Loucy (cell line): ENCODE measurements at regions not wholly inside any gene's neighbourhood (a gene's known extent, or its start where the extent isn't known, plus 50 kb on each side); places are given as distances from the start of the nearest gene placed in this dataset.

Experiments used
- H2AFZ ChIP-seq: fragments of 200-600 bp; sonication (generic); 2 replicates; pipeline ENCODE4 v1.6.0; 2016; ENCODE audit warnings: antibody characterized with exemption, mild to moderate bottlenecking, low read length, moderate library complexity
- H3F3A ChIP-seq: fragments of 200-600 bp; 2 replicates; pipeline ENCODE4 v1.6.0; 2016; ENCODE audit warnings: antibody characterized with exemption, low read depth, mild to moderate bottlenecking
- H3K27me3 ChIP-seq: fragments of 200-600 bp; sonication (generic); 2 replicates; pipeline ENCODE4 v1.6.1; 2014; ENCODE audit warnings: low read length, mild to moderate bottlenecking; ENCODE audit not compliant: insufficient read depth, poor library complexity, severe bottlenecking
- H3K36me3 ChIP-seq: fragments of 200-600 bp; sonication (generic); 2 replicates; pipeline ENCODE4 v1.6.1; 2016; ENCODE audit warnings: low read length; ENCODE audit not compliant: insufficient read depth
- H3K4me1 ChIP-seq: fragments of 200-600 bp; sonication (generic); 2 replicates; pipeline ENCODE4 v1.5.1; 2014; ENCODE audit warnings: low read length, mild to moderate bottlenecking; ENCODE audit not compliant: insufficient read depth, poor library complexity, severe bottlenecking
- H3K4me2 ChIP-seq: fragments of 200-600 bp; sonication (generic); 2 replicates; pipeline ENCODE4 v1.6.0; 2014; ENCODE audit warnings: antibody characterized with exemption, low read length, low read depth, mild to moderate bottlenecking; ENCODE audit not compliant: poor library complexity, severe bottlenecking
- H3K4me3 ChIP-seq: fragments of 200-600 bp; sonication (generic); 2 replicates; pipeline ENCODE4 v1.5.1; 2014; ENCODE audit warnings: low read length, mild to moderate bottlenecking, mixed read lengths; ENCODE audit not compliant: poor library complexity, severe bottlenecking
- H3K79me2 ChIP-seq: fragments of 200-600 bp; sonication (generic); 2 replicates; pipeline ENCODE4 v1.6.1; 2014; ENCODE audit warnings: low read length; ENCODE audit not compliant: insufficient read depth
- H3K9ac ChIP-seq: fragments of 200-600 bp; sonication (generic); 2 replicates; pipeline ENCODE4 v1.6.0; 2014; ENCODE audit warnings: mild to moderate bottlenecking, low read depth, low read length, moderate library complexity; ENCODE audit not compliant: poor library complexity, severe bottlenecking
- H3K9me2 ChIP-seq: fragments of 200-600 bp; sonication (generic); replicated peaks from 2 replicates; pipeline ENCODE4 v1.6.1; 2016; ENCODE audit warnings: low read depth, low read length, mixed read lengths
- H3K9me3 ChIP-seq: fragments of 200-600 bp; sonication (generic); 2 replicates; pipeline ENCODE4 v1.6.1; 2014; ENCODE audit warnings: mild to moderate bottlenecking, antibody characterized with exemption, low read length, low read depth; ENCODE audit not compliant: insufficient read depth
- H4K20me1 ChIP-seq: fragments of 200-600 bp; sonication (generic); 2 replicates; pipeline ENCODE4 v1.6.0; 2014; ENCODE audit warnings: antibody characterized with exemption, low read length, mild to moderate bottlenecking; ENCODE audit not compliant: insufficient read depth, poor library complexity, severe bottlenecking
- CTCF ChIP-seq: fragments of 200-600 bp; sonication (generic); conservative IDR thresholded peaks from 2 replicates; pipeline ENCODE4 v1.5.1; 2014; ENCODE audit warnings: mild to moderate bottlenecking, antibody characterized with exemption, low read length
- EZH2phosphoT487 ChIP-seq: fragments of 200-600 bp; IDR thresholded peaks from 2 replicates; pipeline ENCODE4 v1.6.1; 2018; ENCODE audit warnings: antibody characterized with exemption, mild to moderate bottlenecking, moderate library complexity, borderline replicate concordance

GRCh38 chr17:83180264-83180995 is 101.0 kb downstream of the METRNL start:
- no peak for TF ChIP-seq EZH2phosphoT487
- TF ChIP-seq CTCF: no peak
- Histone ChIP-seq H3K9me2 (no peaks in the 10 kb centered on the region), H2AFZ (no peak overlapping the region), H4K20me1 (no peaks in the 10 kb centered on the region), H3K9me3 (no peaks in the 10 kb centered on the region), H3K27me3 (no peaks in the 10 kb centered on the region), H3K4me2 (no peak overlapping the region), H3K4me3 (no peak overlapping the region), H3F3A (no peaks in the 10 kb centered on the region), H3K79me2 (no peaks in the 10 kb centered on the region), H3K4me1 (no peaks in the 10 kb centered on the region), H3K36me3 (no peaks in the 10 kb centered on the region), H3K9ac (no peak overlapping the region)

- no peaks in the 10 kb centered on the region for H3K9me2 ChIP-seq
- H3K9me3 ChIP-seq: no peaks in the 10 kb centered on the region
- no peaks in the 10 kb centered on the region for H3K36me3 ChIP-seq
- H3K4me1 ChIP-seq: no peaks in the 10 kb centered on the region
- no peak overlapping the region for H3K4me3 ChIP-seq
- H3K27me3 ChIP-seq: no peaks in the 10 kb centered on the region
- no peaks in the 10 kb centered on the region for H3F3A ChIP-seq
- H3K9ac ChIP-seq: no peak overlapping the region
- H4K20me1 ChIP-seq: no peaks in the 10 kb centered on the region
- no peaks in the 10 kb centered on the region for H3K79me2 ChIP-seq
- no peak for TF ChIP-seq EZH2phosphoT487
- TF ChIP-seq CTCF: no peak; the same call in 1 of the 2 replicates
- H3K4me2 ChIP-seq: no peak overlapping the region
- no peak overlapping the region for H2AFZ ChIP-seq
Observed at GRCh38 chr17:83180996-83181481, 101.6 kb downstream of the METRNL start.

- H3K9me3 ChIP-seq: no peaks in the 10 kb centered on the region
- H3K9ac ChIP-seq: no peak overlapping the region
- H3K9me2 ChIP-seq: no peaks in the 10 kb centered on the region
- no peaks in the 10 kb centered on the region for H4K20me1 ChIP-seq
- no peaks in the 10 kb centered on the region for H3F3A ChIP-seq
- H3K4me1 ChIP-seq: no peaks in the 10 kb centered on the region
- TF ChIP-seq CTCF (no peak), EZH2phosphoT487 (no peak)
- H3K4me2 ChIP-seq: no peak overlapping the region
- H3K4me3 ChIP-seq: no peak overlapping the region
- H3K27me3 ChIP-seq: no peaks in the 10 kb centered on the region
- H3K79me2 ChIP-seq: no peaks in the 10 kb centered on the region
- no peak overlapping the region for H2AFZ ChIP-seq
- no peaks in the 10 kb centered on the region for H3K36me3 ChIP-seq
Observed at GRCh38 chr17:83181991-83182619, 102.7 kb downstream of the METRNL start.
